Mesenchymal stem cell (in vitro differentiated cells and primary cell): ENCODE measurements at regions not wholly inside any gene's neighbourhood (a gene's known extent, or its start where the extent isn't known, plus 50 kb on each side); places are given as distances from the start of the nearest gene placed in this dataset.

ENCODE experiments used
- DNase-seq: peaks from one replicate; pipeline ENCODE4 v3.0.0-alpha.2; 2013
- H2AFZ ChIP-seq: one replicate; pipeline ENCODE4 v1.6.1; 2013; ENCODE audit warnings: low read depth, mild to moderate bottlenecking, control low read depth, inconsistent platforms, low read length, moderate library complexity
- H2AK5ac ChIP-seq: 2 replicates; pipeline ENCODE4 v1.6.1; 2013; ENCODE audit warnings: low read length, moderate library complexity, mild to moderate bottlenecking, inconsistent platforms; ENCODE audit not compliant: severe bottlenecking
- H2BK120ac ChIP-seq: one replicate; pipeline ENCODE4 v1.6.1; 2013; ENCODE audit warnings: low read depth, mild to moderate bottlenecking, inconsistent platforms, low read length, moderate library complexity
- H2BK12ac ChIP-seq, 2 experiments: one replicate each; pipeline ENCODE4 v1.6.1; 2013; ENCODE audit warnings: inconsistent platforms in 2 of 2, low read length in 2 of 2, mild to moderate bottlenecking in 2 of 2, moderate library complexity in 2 of 2, control low read depth in 1 of 2
- H2BK15ac ChIP-seq: one replicate; pipeline ENCODE4 v1.6.1; 2013; ENCODE audit warnings: mild to moderate bottlenecking, low read depth, inconsistent platforms; ENCODE audit not compliant: poor library complexity, severe bottlenecking
- H2BK5ac ChIP-seq: 2 replicates; pipeline ENCODE4 v1.6.1; 2013; ENCODE audit warnings: low read depth, mild to moderate bottlenecking, low read length, control low read depth, inconsistent platforms; ENCODE audit not compliant: poor library complexity, severe bottlenecking
- H3K14ac ChIP-seq, 2 experiments: one replicate each; pipeline ENCODE4 v1.6.1; 2013; ENCODE audit warnings: inconsistent platforms in 2 of 2, low read length in 2 of 2, control low read depth in 1 of 2, mild to moderate bottlenecking in 1 of 2, moderate library complexity in 1 of 2
- H3K18ac ChIP-seq, 2 experiments: one replicate each; pipeline ENCODE4 v1.6.1; 2013; ENCODE audit warnings: inconsistent platforms in 2 of 2, low read length in 2 of 2, control low read depth in 1 of 2, low read depth in 1 of 2, mild to moderate bottlenecking in 1 of 2
- H3K23ac ChIP-seq, 2 experiments: one replicate each; pipeline ENCODE4 v1.6.1; 2013; ENCODE audit warnings: inconsistent platforms in 2 of 2, low read length in 2 of 2, mild to moderate bottlenecking in 2 of 2, moderate library complexity in 2 of 2, control low read depth in 1 of 2
- H3K27ac ChIP-seq: 2 replicates; pipeline ENCODE4 v1.5.1; 2013; ENCODE audit warnings: mild to moderate bottlenecking, moderate library complexity, low read length, control low read depth, inconsistent platforms; ENCODE audit not compliant: poor library complexity, severe bottlenecking
- H3K27me3 ChIP-seq, 2 experiments: 2 replicates each; pipeline versions ENCODE4 v1.6.1 to v1.7.0; 2013; ENCODE audit warnings: low read length in 2 of 2, mild to moderate bottlenecking in 2 of 2, moderate library complexity in 2 of 2, control low read depth in 1 of 2, inconsistent platforms in 1 of 2; ENCODE audit not compliant: control insufficient read depth in 1 of 2, insufficient read depth in 1 of 2
- H3K36me3 ChIP-seq, 2 experiments: 2 replicates each; pipeline versions ENCODE4 v1.6.1 to v1.7.0; 2013; ENCODE audit warnings: low read length in 2 of 2, control low read depth in 1 of 2, inconsistent platforms in 1 of 2, low read depth in 1 of 2, mild to moderate bottlenecking in 1 of 2; ENCODE audit not compliant: insufficient read depth in 2 of 2, control insufficient read depth in 1 of 2
- H3K4ac ChIP-seq, 2 experiments: one replicate each; pipeline ENCODE4 v1.6.1; 2013; ENCODE audit warnings: inconsistent platforms in 2 of 2, low read length in 2 of 2, mild to moderate bottlenecking in 2 of 2, moderate library complexity in 2 of 2, control low read depth in 1 of 2, low read depth in 1 of 2
- H3K4me1 ChIP-seq: 2 replicates; pipeline ENCODE4 v1.6.1; 2013; ENCODE audit warnings: low read depth, low read length, control low read depth; ENCODE audit not compliant: control insufficient read depth, insufficient read depth
- H3K4me2 ChIP-seq: 2 replicates; pipeline ENCODE4 v1.6.1; 2013; ENCODE audit warnings: low read length, mild to moderate bottlenecking, inconsistent platforms; ENCODE audit not compliant: poor library complexity, severe bottlenecking
- H3K4me3 ChIP-seq, 2 experiments: 2 replicates each; pipeline versions ENCODE4 v1.5.1 to v1.7.0; 2013; ENCODE audit warnings: low read length in 2 of 2, mild to moderate bottlenecking in 2 of 2, control low read depth in 1 of 2, low read depth in 1 of 2; ENCODE audit not compliant: insufficient read depth in 1 of 2
- H3K79me1 ChIP-seq: replicated peaks from 2 replicates; pipeline ENCODE4 v1.6.1; 2013; ENCODE audit warnings: mild to moderate bottlenecking, control low read depth, low read length, inconsistent platforms; ENCODE audit not compliant: poor library complexity, severe bottlenecking
- H3K9ac ChIP-seq: 2 replicates; pipeline ENCODE4 v1.7.0; 2013; ENCODE audit warnings: mild to moderate bottlenecking, low read length, moderate library complexity
- H3K9me3 ChIP-seq: 2 replicates; pipeline ENCODE4 v1.7.0; 2013; ENCODE audit warnings: mild to moderate bottlenecking, low read length; ENCODE audit not compliant: control insufficient read depth
- H4K8ac ChIP-seq: one replicate; pipeline ENCODE4 v1.6.1; 2013; ENCODE audit warnings: inconsistent platforms, mild to moderate bottlenecking, low read length, moderate library complexity
- H4K91ac ChIP-seq: one replicate; pipeline ENCODE4 v1.6.1; 2013; ENCODE audit warnings: mild to moderate bottlenecking, low read length, inconsistent platforms
- whole genome bisulfite sequencing: methylation state at CpG from one replicate; pipeline ENCODE4 v1.1.7; 2013; ENCODE audit warnings: mixed read lengths; 5-methylcytosine and 5-hydroxymethylcytosine counted together

DNA sequence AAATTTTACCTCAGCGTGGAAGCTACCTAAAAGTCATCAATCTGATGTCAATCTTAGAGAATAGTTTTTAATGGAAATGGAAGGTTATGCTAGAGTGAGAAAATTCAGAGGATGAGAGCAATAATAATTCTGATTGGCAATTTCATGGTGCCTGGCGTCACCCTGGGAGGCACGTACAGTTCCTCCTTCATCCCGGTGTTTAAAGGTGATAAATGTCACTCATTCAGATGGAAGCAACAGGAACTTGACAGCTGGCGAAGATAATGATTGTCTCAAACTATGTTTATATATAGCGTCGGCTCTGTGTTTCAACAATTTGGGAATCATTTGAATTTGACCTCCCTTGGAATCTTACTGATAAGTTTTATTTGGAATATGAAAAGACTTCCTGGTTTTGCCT is 108.4 kb downstream of the MED10 start:
- no peak for DNase-seq
- Histone ChIP-seq H2BK12ac (no peak overlapping the region), H4K8ac (no peak overlapping the region), H3K4me3 (no peak overlapping the region), H2BK15ac (no peak overlapping the region), H2BK120ac (no peak overlapping the region), H3K4me2 (no peak overlapping the region), H3K18ac (no peak overlapping the region), H3K23ac (no peak overlapping the region), H3K4ac (no peak overlapping the region), H4K91ac (no peak overlapping the region), H3K36me3 (no peaks in the 10 kb centered on the region), H3K4me1 (no peaks in the 10 kb centered on the region), H2AFZ (no peak overlapping the region), H2BK5ac (no peak overlapping the region), H3K79me1 (no peaks in the 10 kb centered on the region), H2AK5ac (no peak overlapping the region), H3K9ac (no peak overlapping the region), H3K14ac (no peak overlapping the region), H3K27ac (no peak overlapping the region), H3K9me3 (no peaks in the 10 kb centered on the region), H3K27me3 (no peaks in the 10 kb centered on the region)
- 79% methylated on average over 7 of the region's 7 CpGs for WGBS

DNA sequence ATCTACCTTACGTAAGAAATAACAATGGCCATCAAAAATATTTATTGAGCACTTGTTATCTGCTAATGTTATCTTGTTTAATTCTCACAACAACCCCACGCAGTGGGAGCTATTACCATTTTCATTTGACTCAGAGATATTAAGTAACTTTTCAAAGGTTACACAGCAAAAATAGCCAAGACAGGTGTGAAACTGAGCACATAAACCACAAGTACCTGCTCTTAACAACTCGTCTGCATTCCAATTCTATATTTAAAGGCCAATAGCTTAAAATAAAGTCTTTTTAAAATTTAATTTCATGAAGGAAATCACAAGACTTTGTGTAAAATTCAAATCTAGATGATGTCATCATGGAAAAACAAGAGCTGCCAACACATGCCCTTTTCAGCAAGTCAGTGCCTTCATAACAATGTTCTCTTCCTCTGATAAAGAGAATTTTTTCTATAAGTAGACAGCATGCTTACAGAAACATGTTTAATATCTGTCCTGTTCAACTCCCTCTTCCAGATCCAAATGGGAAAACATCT is 111.6 kb downstream of the MED10 start:
- Histone ChIP-seq H3K27ac (no peak overlapping the region), H3K27me3 (no peaks in the 10 kb centered on the region), H3K79me1 (no peaks in the 10 kb centered on the region), H3K18ac (no peak overlapping the region), H2AFZ (no peak overlapping the region), H3K23ac (no peak overlapping the region), H2BK15ac (no peak overlapping the region), H3K9me3 (no peaks in the 10 kb centered on the region), H3K4me1 (no peaks in the 10 kb centered on the region), H3K4ac (no peak overlapping the region), H2AK5ac (no peak overlapping the region), H3K4me2 (no peak overlapping the region), H3K36me3 (no peaks in the 10 kb centered on the region), H3K9ac (no peak overlapping the region), H3K4me3 (no peak overlapping the region), H4K8ac (no peak overlapping the region), H2BK12ac (no peak overlapping the region), H2BK120ac (no peak overlapping the region), H3K14ac (no peak overlapping the region), H4K91ac (no peak overlapping the region), H2BK5ac (no peak overlapping the region)
- 78% methylated on average over 1 of the region's 3 CpGs for WGBS
- DNase-seq = no peak

DNA sequence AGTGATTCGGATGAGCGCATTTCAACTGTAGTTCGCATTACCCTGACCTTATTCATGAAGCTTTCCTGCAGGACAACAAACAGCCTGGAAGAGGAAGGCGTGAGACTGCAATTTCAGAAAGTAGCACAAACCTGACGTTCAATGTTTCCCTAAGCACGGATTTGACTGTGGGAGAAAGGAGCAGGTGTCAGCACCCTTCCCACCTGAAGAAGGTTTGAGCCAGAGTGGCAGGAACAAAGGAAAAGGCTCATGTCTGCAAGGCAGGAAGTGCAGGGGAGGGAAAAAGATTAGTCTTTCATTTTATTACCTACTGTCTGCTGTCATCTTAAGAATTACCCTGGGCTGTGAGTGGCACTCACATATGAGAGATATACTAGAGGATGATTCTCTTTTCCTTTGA is 114.0 kb downstream of the MED10 start:
- Histone ChIP-seq H4K8ac (no peak overlapping the region), H3K14ac (no peak overlapping the region), H3K9ac (no peak overlapping the region), H3K27me3 (no peaks in the 10 kb centered on the region), H3K27ac (no peak overlapping the region), H3K79me1 (no peaks in the 10 kb centered on the region), H3K23ac (no peak overlapping the region), H2BK12ac (no peak overlapping the region), H3K4me3 (no peak overlapping the region), H3K4me1 (no peaks in the 10 kb centered on the region), H2AFZ (no peak overlapping the region), H2BK15ac (no peak overlapping the region), H3K18ac (no peak overlapping the region), H3K9me3 (no peaks in the 10 kb centered on the region), H2BK5ac (no peak overlapping the region), H3K4me2 (no peak overlapping the region), H3K36me3 (no peaks in the 10 kb centered on the region), H3K4ac (no peak overlapping the region), H4K91ac (no peak overlapping the region), H2BK120ac (no peak overlapping the region), H2AK5ac (no peak overlapping the region)
- 73% methylated on average over 6 of the region's 6 CpGs for WGBS
- DNase-seq = no peak

DNA sequence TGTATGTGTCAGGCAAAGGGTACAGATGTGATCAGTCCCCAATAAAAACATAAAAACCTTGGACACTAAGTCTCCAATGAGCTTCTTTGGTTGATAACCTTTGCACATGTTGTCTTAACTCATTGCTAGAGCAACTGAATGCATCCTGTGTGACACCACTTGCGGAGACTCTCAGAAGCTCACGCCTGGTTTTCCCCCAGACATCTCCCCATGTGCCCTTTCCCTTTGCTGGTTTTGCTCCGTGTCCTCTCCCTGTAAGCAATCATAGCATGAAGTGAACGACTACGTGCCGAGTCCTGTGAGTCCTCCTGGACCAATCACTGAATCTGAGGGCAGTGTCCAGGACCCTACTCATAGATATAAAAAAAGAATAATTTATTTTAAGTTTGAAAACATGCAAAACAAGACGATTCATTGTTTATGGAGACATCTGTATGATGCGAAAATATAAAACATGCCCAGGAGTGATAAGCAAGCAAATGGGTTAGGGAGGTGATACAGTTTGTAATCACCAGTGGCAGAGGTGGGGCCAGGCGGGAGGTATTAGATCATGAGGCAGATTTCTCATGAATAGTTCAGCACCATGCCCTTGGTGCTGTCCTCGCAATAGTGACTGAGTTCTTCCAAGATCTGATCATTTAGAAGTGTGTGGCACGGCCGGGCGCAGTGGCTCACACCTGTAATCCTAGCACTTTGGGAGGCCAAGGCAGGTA is 115.5 kb downstream of the MED10 start:
- no peaks in the 10 kb centered on the region for H3K4me1 ChIP-seq
- H3K18ac ChIP-seq = no peak overlapping the region
- WGBS = 68% methylated on average over 13 of the region's 13 CpGs
- no peak for DNase-seq
- no peak overlapping the region for H3K23ac ChIP-seq
- no peak overlapping the region for H2BK120ac ChIP-seq
- H3K79me1 ChIP-seq = no peaks in the 10 kb centered on the region
- H2BK12ac ChIP-seq = no peak overlapping the region
- no peaks in the 10 kb centered on the region for H3K9me3 ChIP-seq
- H2BK15ac ChIP-seq = no peak overlapping the region
- H3K4me3 ChIP-seq = no peak overlapping the region
- no peak overlapping the region for H3K27ac ChIP-seq
- no peak overlapping the region for H3K4ac ChIP-seq
- no peak overlapping the region for H2AK5ac ChIP-seq
- H3K27me3 ChIP-seq = no peaks in the 10 kb centered on the region
- no peak overlapping the region for H2BK5ac ChIP-seq
- no peak overlapping the region for H4K91ac ChIP-seq
- H3K14ac ChIP-seq = no peak overlapping the region
- no peaks in the 10 kb centered on the region for H3K36me3 ChIP-seq
- no peak overlapping the region for H4K8ac ChIP-seq
- H2AFZ ChIP-seq = no peak overlapping the region
- no peak overlapping the region for H3K9ac ChIP-seq
- H3K4me2 ChIP-seq = no peak overlapping the region
